GM19328 (cell line): ENCODE measurements at regions not wholly inside any gene's neighbourhood (a gene's known extent, or its start where the extent isn't known, plus 50 kb on each side); places are given as distances from the start of the nearest gene placed in this dataset.
"Not testable (repeated sequence)": the region's sequence is repeated elsewhere in the genome, so short reads cannot be mapped to it uniquely, and the experiment has no call there.

Source experiments
- ATAC-seq: cut with Tn5 transposase; IDR thresholded peaks from one replicate; pipeline ENCODE4 v1.9.1; 2021; ENCODE audit warnings: mild to moderate bottlenecking, moderate library complexity; ENCODE audit not compliant: unreplicated experiment

- no peak for ATAC-seq
Observed at GRCh38 chr12:114858388-114859146, 174.6 kb upstream of the TBX3 start.

- no peak for ATAC-seq
Observed at GRCh38 chr12:114855678-114856077, 171.7 kb upstream of the TBX3 start.

GRCh38 chr12:114852976-114853529 lies 169.1 kb upstream of the TBX3 start:
- ATAC-seq: no peak

- ATAC-seq: no peak
Observed at GRCh38 chr12:114851981-114852380, 168.0 kb upstream of the TBX3 start.

- ATAC-seq: no peak
Observed at GRCh38 chr12:114850661-114851275, 166.8 kb upstream of the TBX3 start.

- ATAC-seq: no peak
Observed at GRCh38 chr12:114848666-114849065, 164.7 kb upstream of the TBX3 start.

GRCh38 chr12:114847441-114848035 lies 163.6 kb upstream of the TBX3 start:
- no peak for ATAC-seq

- ATAC-seq: no peak
Observed at GRCh38 chr12:114846771-114847170, 162.8 kb upstream of the TBX3 start.

- ATAC-seq: no peak
Observed at GRCh38 chr12:114841557-114842251, 157.7 kb upstream of the TBX3 start.

GRCh38 chr12:114838480-114838879 lies 154.5 kb upstream of the TBX3 start:
- ATAC-seq: no peak

GRCh38 chr12:114836609-114837008 lies 152.6 kb upstream of the TBX3 start:
- no peak for ATAC-seq

GRCh38 chr12:114835031-114835430 lies 151.1 kb upstream of the TBX3 start:
- no peak for ATAC-seq

- ATAC-seq: no peak
Observed at GRCh38 chr12:114834621-114835020, 150.6 kb upstream of the TBX3 start.

- ATAC-seq: no peak
Observed at GRCh38 chr12:114829833-114830232, 145.9 kb upstream of the TBX3 start.

- ATAC-seq: not testable (repeated sequence)
Observed at GRCh38 chr12:114829244-114829643, 145.3 kb upstream of the TBX3 start.

- ATAC-seq: no peak
Observed at GRCh38 chr12:114827461-114827860, 143.5 kb upstream of the TBX3 start.

- ATAC-seq: no peak
Observed at GRCh38 chr12:114826244-114826643, 142.3 kb upstream of the TBX3 start.

GRCh38 chr12:114823724-114824123 lies 139.7 kb upstream of the TBX3 start:
- no peak for ATAC-seq

- no peak for ATAC-seq
Observed at GRCh38 chr12:114821570-114821969, 137.6 kb upstream of the TBX3 start.

- ATAC-seq: no peak
Observed at GRCh38 chr12:114820796-114821195, 136.8 kb upstream of the TBX3 start.
